ENCODE measurements at regions not wholly inside any gene's neighbourhood (a gene's known extent, or its start where the extent isn't known, plus 50 kb on each side); places are given as distances from the start of the nearest gene placed in this dataset.

DNA sequence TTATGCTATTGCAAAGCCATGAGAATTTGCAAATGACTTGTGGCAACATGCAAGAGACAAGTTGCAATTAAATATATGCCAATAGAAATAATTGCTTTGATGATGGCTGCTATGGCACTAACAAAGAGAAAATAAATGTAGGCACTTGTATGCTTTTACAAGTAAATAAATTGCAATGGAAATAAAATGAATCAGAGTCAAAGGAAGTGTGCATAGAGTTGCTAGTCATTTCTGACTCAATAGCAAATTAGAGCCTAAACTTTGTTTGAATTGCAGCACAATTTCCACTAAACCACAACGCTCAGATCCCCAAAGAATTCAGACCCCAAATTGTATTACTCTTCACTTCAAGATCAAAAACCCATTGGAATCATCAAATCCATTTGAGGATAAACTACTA, 792.1 kb upstream of the ARGLU1 start:
- no peak overlapping the region for H3K4me3 ChIP-seq (ENCODE audit: low read length)
- TF ChIP-seq, protein P1, sequence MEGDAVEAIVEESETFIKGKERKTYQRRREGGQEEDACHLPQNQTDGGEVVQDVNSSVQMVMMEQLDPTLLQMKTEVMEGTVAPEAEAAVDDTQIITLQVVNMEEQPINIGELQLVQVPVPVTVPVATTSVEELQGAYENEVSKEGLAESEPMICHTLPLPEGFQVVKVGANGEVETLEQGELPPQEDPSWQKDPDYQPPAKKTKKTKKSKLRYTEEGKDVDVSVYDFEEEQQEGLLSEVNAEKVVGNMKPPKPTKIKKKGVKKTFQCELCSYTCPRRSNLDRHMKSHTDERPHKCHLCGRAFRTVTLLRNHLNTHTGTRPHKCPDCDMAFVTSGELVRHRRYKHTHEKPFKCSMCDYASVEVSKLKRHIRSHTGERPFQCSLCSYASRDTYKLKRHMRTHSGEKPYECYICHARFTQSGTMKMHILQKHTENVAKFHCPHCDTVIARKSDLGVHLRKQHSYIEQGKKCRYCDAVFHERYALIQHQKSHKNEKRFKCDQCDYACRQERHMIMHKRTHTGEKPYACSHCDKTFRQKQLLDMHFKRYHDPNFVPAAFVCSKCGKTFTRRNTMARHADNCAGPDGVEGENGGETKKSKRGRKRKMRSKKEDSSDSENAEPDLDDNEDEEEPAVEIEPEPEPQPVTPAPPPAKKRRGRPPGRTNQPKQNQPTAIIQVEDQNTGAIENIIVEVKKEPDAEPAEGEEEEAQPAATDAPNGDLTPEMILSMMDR (IDR thresholded peaks at IDR 0.05; ENCODE audit: insufficient read depth, low read depth, low read length, missing control alignments), result no peak
- no peak for DNase-seq (ENCODE audit: low read depth)

DNA sequence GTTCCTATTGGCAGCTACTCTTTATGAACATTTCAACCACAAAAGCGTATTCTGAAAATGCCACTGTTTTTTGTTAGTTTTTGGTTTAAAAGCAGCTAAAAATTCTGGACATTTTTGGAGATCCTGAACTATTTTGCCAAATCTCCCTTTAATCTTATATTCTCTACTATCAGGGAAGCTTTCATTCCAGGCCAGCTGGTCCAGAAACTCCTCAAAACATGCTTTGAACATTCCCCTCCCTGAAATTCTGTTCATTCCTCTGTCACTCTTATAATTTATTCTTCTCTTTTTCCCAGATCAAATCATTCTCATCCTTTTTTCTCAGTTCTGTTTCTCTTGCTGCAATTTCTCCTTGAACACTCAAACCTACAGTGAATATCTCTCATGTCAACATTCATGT, 790.9 kb upstream of the ARGLU1 start:
- TF ChIP-seq, protein P1 (IDR thresholded peaks at IDR 0.05; ENCODE audit: insufficient read depth, low read depth, low read length, missing control alignments), result no peak
- no peak overlapping the region for H3K4me3 ChIP-seq (ENCODE audit: low read length)
- no peak for DNase-seq (ENCODE audit: low read depth)

DNA sequence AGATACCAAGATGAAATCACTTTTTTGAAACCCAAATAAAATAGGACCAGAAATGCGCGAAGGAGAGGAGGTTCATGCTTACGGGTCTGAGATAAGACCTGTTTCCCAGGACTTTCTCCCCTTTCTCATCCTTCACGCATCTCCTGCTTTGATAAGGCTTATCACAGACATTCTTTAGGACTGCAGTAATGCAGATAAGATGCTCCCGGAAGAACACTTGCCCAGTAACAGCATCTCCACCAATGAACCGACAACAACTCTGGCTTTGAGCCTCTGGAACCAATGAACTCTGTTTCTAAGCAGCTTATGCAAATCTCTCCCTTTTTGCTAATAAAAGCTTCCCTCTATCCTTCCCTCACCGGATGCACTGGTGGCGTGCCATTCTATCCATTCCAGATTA, 783.4 kb upstream of the ARGLU1 start:
- H3K4me3 ChIP-seq (ENCODE audit: low read length), result no peak overlapping the region
- TF ChIP-seq, protein P1 (IDR thresholded peaks at IDR 0.05; ENCODE audit: insufficient read depth, low read depth, low read length, missing control alignments), result no peak
- no peak for DNase-seq (ENCODE audit: low read depth)

DNA sequence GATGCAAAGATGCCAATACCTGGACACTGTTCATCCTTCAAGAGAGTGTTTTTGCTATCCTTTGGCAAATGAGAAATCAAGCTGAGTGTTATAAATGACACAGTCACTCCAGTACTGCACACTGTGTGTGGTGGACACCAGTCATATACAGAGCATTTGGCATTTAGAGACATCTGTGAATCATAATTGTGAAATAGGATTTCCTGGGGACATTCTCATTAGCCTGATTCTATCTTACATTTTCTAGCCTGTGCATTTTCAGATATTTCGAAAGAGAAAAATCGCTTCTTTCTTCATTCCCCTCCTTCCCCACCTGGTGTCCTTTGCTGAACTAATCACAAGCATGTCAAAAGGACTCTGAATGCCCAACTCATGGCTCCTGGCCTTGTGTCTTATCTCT, 781.0 kb upstream of the ARGLU1 start:
- TF ChIP-seq, protein P1 (IDR thresholded peaks at IDR 0.05; ENCODE audit: insufficient read depth, low read depth, low read length, missing control alignments), result no peak
- DNase-seq (ENCODE audit: low read depth), result peak; percentile 54
- H3K4me3 ChIP-seq (ENCODE audit: low read length), result no peak overlapping the region

DNA sequence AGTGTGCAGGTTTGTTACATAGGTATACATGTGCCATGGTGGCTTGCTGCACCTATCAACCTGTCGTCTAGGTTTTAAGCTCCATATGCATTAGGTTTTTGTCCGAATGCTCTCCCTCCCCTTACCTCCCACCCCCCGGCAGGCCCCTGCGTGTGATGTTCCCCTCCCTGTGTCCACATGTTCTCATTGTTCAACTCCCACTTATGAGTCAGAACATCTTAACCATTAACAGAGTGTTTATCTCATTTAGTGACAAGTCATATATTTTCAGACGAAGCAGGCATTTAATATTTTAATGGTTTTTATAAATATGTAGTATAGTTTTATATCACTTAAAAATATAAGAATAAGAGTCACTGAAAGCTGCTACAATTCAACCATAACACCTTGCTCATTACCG, 780.5 kb upstream of the ARGLU1 start:
- H3K4me3 ChIP-seq (ENCODE audit: low read length), result no peak overlapping the region
- no peak for DNase-seq (ENCODE audit: low read depth)
- TF ChIP-seq, protein P1 (IDR thresholded peaks at IDR 0.05; ENCODE audit: insufficient read depth, low read depth, low read length, missing control alignments), result no peak

DNA sequence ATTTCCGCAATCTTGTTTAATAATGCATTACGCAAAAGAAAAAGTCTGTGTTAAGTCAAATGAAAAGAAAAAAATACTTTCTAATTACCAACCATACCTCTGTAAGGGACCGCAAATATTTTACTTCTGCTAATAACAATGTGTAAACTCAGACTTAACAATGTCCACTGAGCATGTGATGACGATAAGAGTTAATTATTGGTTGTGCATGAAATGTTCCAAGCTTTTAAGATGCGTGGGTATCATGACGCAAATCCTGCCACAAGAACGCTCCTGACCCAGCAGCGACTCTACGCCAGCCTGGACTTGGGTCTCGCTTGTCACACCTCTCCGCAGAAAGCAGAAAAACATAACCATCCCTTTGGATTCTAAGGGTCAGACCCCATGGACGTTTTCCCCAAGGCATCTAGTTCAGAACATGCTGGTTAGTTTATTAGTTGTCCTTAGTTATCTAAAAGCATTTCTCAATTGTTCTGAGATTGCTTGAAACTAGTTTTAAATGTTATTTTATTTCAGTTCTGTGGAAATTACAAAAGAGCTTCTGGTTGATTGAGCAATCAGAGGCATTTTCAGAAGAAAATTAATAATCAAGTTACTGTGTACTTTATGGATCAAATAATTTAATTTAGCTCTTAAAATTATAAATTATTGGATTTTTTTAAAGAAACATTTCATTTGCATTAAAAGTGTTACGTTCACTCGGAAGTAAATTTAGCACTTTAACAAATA, 779.9 kb upstream of the ARGLU1 start:
- H3K4me3 ChIP-seq (ENCODE audit: low read length), result no peak overlapping the region
- TF ChIP-seq, protein P1 (IDR thresholded peaks at IDR 0.05; ENCODE audit: insufficient read depth, low read depth, low read length, missing control alignments), result no peak
- DNase-seq (ENCODE audit: low read depth), result no peak

DNA sequence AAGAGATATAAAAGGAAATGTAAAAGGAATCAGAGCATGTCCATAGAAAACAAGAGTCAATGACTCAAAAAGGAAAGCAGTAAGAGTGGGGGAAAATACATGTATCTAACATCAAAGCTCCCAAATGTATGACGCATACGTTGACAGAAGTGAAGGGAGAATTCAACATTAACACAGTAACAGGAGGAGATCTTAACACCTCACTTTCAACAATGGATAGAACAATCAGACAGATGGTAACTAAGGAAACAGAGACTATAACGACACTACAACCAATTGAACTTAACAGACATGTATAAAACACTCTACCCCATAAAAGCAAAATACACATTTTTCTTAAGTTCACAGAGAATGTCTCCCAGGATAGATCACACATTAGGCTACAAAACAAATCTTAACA, 774.8 kb upstream of the ARGLU1 start:
- TF ChIP-seq, protein P1 (IDR thresholded peaks at IDR 0.05; ENCODE audit: insufficient read depth, low read depth, low read length, missing control alignments), result no peak
- DNase-seq (ENCODE audit: low read depth), result no peak
- H3K4me3 ChIP-seq (ENCODE audit: low read length), result no peak overlapping the region
